KMS-11 (cell line): ENCODE measurements at regions not wholly inside any gene's neighbourhood (a gene's known extent, or its start where the extent isn't known, plus 50 kb on each side); places are given as distances from the start of the nearest gene placed in this dataset.
"Not testable (repeated sequence)": the region's sequence is repeated elsewhere in the genome, so short reads cannot be mapped to it uniquely, and the experiment has no call there.

Source experiments
- H2AFZ ChIP-seq: fragments of 200-600 bp; sonication (generic); 2 replicates; pipeline ENCODE4 v1.6.1; 2016; ENCODE audit warnings: antibody characterized with exemption, mixed run types, low read depth
- H3K27ac ChIP-seq: fragments of 200-600 bp; sonication (generic); 2 replicates; pipeline ENCODE4 v1.6.1; 2016; ENCODE audit warnings: mild to moderate bottlenecking, mixed run types
- H3K27me3 ChIP-seq: fragments of 200-600 bp; sonication (generic); 2 replicates; pipeline ENCODE4 v1.6.1; 2017; ENCODE audit warnings: mild to moderate bottlenecking, low read depth, mixed run types, moderate library complexity; ENCODE audit not compliant: insufficient read depth
- H3K36me3 ChIP-seq: fragments of 200-600 bp; sonication (generic); 2 replicates; pipeline ENCODE4 v1.6.1; 2017; ENCODE audit warnings: mild to moderate bottlenecking, mixed run types; ENCODE audit not compliant: insufficient read depth
- H3K4me1 ChIP-seq: fragments of 200-600 bp; sonication (generic); 2 replicates; pipeline ENCODE4 v1.6.1; 2016; ENCODE audit warnings: mild to moderate bottlenecking, low read depth, mixed run types; ENCODE audit not compliant: poor library complexity, severe bottlenecking
- H3K4me2 ChIP-seq: fragments of 200-600 bp; sonication (generic); 2 replicates; pipeline ENCODE4 v1.7.0; 2016; ENCODE audit warnings: mild to moderate bottlenecking, mixed run types
- H3K4me3 ChIP-seq: fragments of 200-600 bp; sonication (generic); IDR thresholded peaks from 2 replicates; pipeline ENCODE4 v1.6.1; 2017; ENCODE audit warnings: low read depth, low read length, mixed read lengths; ENCODE audit not compliant: insufficient read depth
- H3K79me2 ChIP-seq: fragments of 200-600 bp; sonication (generic); 2 replicates; pipeline ENCODE4 v1.6.1; 2016; ENCODE audit warnings: low read depth, mixed run types; ENCODE audit not compliant: insufficient read depth
- H3K9ac ChIP-seq: fragments of 200-600 bp; sonication (generic); 2 replicates; pipeline ENCODE4 v1.6.1; 2016; ENCODE audit warnings: mild to moderate bottlenecking, mixed run types
- H4K20me1 ChIP-seq: fragments of 200-600 bp; sonication (generic); 2 replicates; pipeline ENCODE4 v1.6.1; 2016; ENCODE audit warnings: mild to moderate bottlenecking, mixed run types; ENCODE audit not compliant: insufficient read depth
- CTCF ChIP-seq: fragments of 200-600 bp; sonication (generic); conservative IDR thresholded peaks from 2 replicates; pipeline ENCODE4 v1.6.1; 2017; ENCODE audit warnings: low read depth, mild to moderate bottlenecking, antibody characterized with exemption, low read length, moderate library complexity, mixed read lengths

- Histone ChIP-seq H3K27ac (no peak overlapping the region), H3K36me3 (no peaks in the 10 kb centered on the region)
Observed at GRCh38 chr15:91649831-91650321, 203.6 kb upstream of the SLCO3A1 start.

GRCh38 chr15:91651251-91651650 lies 202.3 kb upstream of the SLCO3A1 start:
- TF ChIP-seq CTCF, result no peak
- Histone ChIP-seq H3K9ac (no peak overlapping the region), H3K4me3 (no peak overlapping the region)

More at GRCh38 chr15:91649831-91650321, 203.6 kb upstream of the SLCO3A1 start:
- no peaks in the 10 kb centered on the region for H3K79me2 ChIP-seq
- no peak overlapping the region for H3K4me3 ChIP-seq
- H3K4me1 ChIP-seq, result no peaks in the 10 kb centered on the region
- H4K20me1 ChIP-seq, result no peaks in the 10 kb centered on the region
- H3K27me3 ChIP-seq, result no peaks in the 10 kb centered on the region
- H2AFZ ChIP-seq, result no peak overlapping the region
- TF ChIP-seq CTCF, result no peak
- no peak overlapping the region for H3K4me2 ChIP-seq
- no peak overlapping the region for H3K9ac ChIP-seq

GRCh38 chr15:91652610-91653207 lies 200.8 kb upstream of the SLCO3A1 start:
- no peaks in the 10 kb centered on the region for H3K27me3 ChIP-seq
- no peaks in the 10 kb centered on the region for H3K79me2 ChIP-seq
- H2AFZ ChIP-seq, result no peak overlapping the region
- H3K36me3 ChIP-seq, result no peaks in the 10 kb centered on the region
- no peak overlapping the region for H3K4me3 ChIP-seq
- no peak overlapping the region for H3K4me2 ChIP-seq
- H3K9ac ChIP-seq, result no peak overlapping the region
- TF ChIP-seq CTCF, result no peak
- no peaks in the 10 kb centered on the region for H3K4me1 ChIP-seq
- H4K20me1 ChIP-seq, result no peaks in the 10 kb centered on the region
- no peak overlapping the region for H3K27ac ChIP-seq

More at GRCh38 chr15:91651251-91651650, 202.3 kb upstream of the SLCO3A1 start:
- Histone ChIP-seq H3K36me3 (no peaks in the 10 kb centered on the region), H3K4me1 (no peaks in the 10 kb centered on the region), H3K4me2 (no peak overlapping the region), H3K27ac (no peak overlapping the region), H3K79me2 (no peaks in the 10 kb centered on the region), H3K27me3 (no peaks in the 10 kb centered on the region), H2AFZ (no peak overlapping the region), H4K20me1 (no peaks in the 10 kb centered on the region)

GRCh38 chr15:91655563-91656290 lies 197.8 kb upstream of the SLCO3A1 start:
- not testable (repeated sequence) for H3K4me3 ChIP-seq, H3K79me2 ChIP-seq, H3K36me3 ChIP-seq, H3K27ac ChIP-seq, H2AFZ ChIP-seq, H3K4me2 ChIP-seq, H3K27me3 ChIP-seq, H3K4me1 ChIP-seq, H4K20me1 ChIP-seq, H3K9ac ChIP-seq

- Histone ChIP-seq H3K4me3 (no peak overlapping the region), H2AFZ (no peak overlapping the region), H3K27ac (no peak overlapping the region), H3K79me2 (no peaks in the 10 kb centered on the region), H3K36me3 (no peaks in the 10 kb centered on the region), H3K9ac (no peak overlapping the region), H3K4me2 (no peak overlapping the region), H3K27me3 (no peaks in the 10 kb centered on the region), H4K20me1 (no peaks in the 10 kb centered on the region), H3K4me1 (no peaks in the 10 kb centered on the region)
- no peak for TF ChIP-seq CTCF
Observed at GRCh38 chr15:91660174-91660649, 193.3 kb upstream of the SLCO3A1 start.
